Activated naive CD8-positive, alpha-beta T cell treated with anti-CD3 and anti-CD28 coated beads, Interleukin-2, amount 50 U/mL, for 24 hours (primary cell): ENCODE measurements at regions not wholly inside any gene's neighbourhood (a gene's known extent, or its start where the extent isn't known, plus 50 kb on each side); places are given as distances from the start of the nearest gene placed in this dataset.

Experiments used
- ATAC-seq: fragments of 150-1000 bp; cut with Tn5 transposase; one replicate; pipeline ENCODE4 v1.10.0; 2021
- DNase-seq: peaks from one replicate; pipeline ENCODE4 v3.0.0; 2021
- H3K27ac Mint-ChIP-seq: one replicate; pipeline ENCODE4 v1.8.0; 2021; ENCODE audit warnings: mild to moderate bottlenecking, mixed read lengths
- H3K27me3 Mint-ChIP-seq: one replicate; pipeline ENCODE4 v1.8.0; 2021; ENCODE audit warnings: mixed read lengths
- H3K36me3 Mint-ChIP-seq: one replicate; pipeline ENCODE4 v1.8.0; 2021; ENCODE audit warnings: low read depth, mixed read lengths
- H3K4me1 Mint-ChIP-seq: one replicate; pipeline ENCODE4 v1.8.0; 2021; ENCODE audit warnings: mixed read lengths
- H3K4me3 Mint-ChIP-seq: one replicate; pipeline ENCODE4 v1.8.0; 2021; ENCODE audit warnings: mild to moderate bottlenecking, moderate library complexity, mixed read lengths
- H3K9me3 Mint-ChIP-seq: one replicate; pipeline ENCODE4 v1.8.0; 2021; ENCODE audit warnings: mixed read lengths

GRCh38 chr6:88490908-88491264, 324.7 kb upstream of the CNR1 start:
- H3K4me3 Mint-ChIP-seq = no peak overlapping the region
- peaks cover 5% of the 10 kb centered on the region for H3K27me3 Mint-ChIP-seq
- no peaks in the 10 kb centered on the region for H3K9me3 Mint-ChIP-seq
- DNase-seq = no peak
- H3K36me3 Mint-ChIP-seq = no peaks in the 10 kb centered on the region
- ATAC-seq = no peak
- H3K27ac Mint-ChIP-seq = no peak overlapping the region
- peaks cover 3% of the 10 kb centered on the region for H3K4me1 Mint-ChIP-seq

- no peaks in the 10 kb centered on the region for H3K9me3 Mint-ChIP-seq
- H3K4me1 Mint-ChIP-seq = peaks cover 3% of the 10 kb centered on the region
- DNase-seq (no peak), ATAC-seq (no peak)
- H3K27me3 Mint-ChIP-seq = peaks cover 5% of the 10 kb centered on the region
- H3K27ac Mint-ChIP-seq = no peak overlapping the region
- H3K36me3 Mint-ChIP-seq = no peaks in the 10 kb centered on the region
- no peak overlapping the region for H3K4me3 Mint-ChIP-seq
Observed at GRCh38 chr6:88490195-88490907, 324.2 kb upstream of the CNR1 start.

GRCh38 chr6:88483424-88483823, 317.3 kb upstream of the CNR1 start:
- no peak for ATAC-seq
- H3K27ac Mint-ChIP-seq = no peak overlapping the region
- no peak for DNase-seq
- no peak overlapping the region for H3K4me3 Mint-ChIP-seq
- H3K9me3 Mint-ChIP-seq = peaks cover 10% of the 10 kb centered on the region
- no peaks in the 10 kb centered on the region for H3K27me3 Mint-ChIP-seq
- no peaks in the 10 kb centered on the region for H3K4me1 Mint-ChIP-seq
- H3K36me3 Mint-ChIP-seq = no peaks in the 10 kb centered on the region

- no peak overlapping the region for H3K4me3 Mint-ChIP-seq
- no peak for ATAC-seq
- H3K4me1 Mint-ChIP-seq = no peaks in the 10 kb centered on the region
- H3K36me3 Mint-ChIP-seq = no peaks in the 10 kb centered on the region
- peaks cover 10% of the 10 kb centered on the region for H3K9me3 Mint-ChIP-seq
- DNase-seq = no peak
- H3K27me3 Mint-ChIP-seq = no peaks in the 10 kb centered on the region
- no peak overlapping the region for H3K27ac Mint-ChIP-seq
Observed at GRCh38 chr6:88482465-88482864, 316.3 kb upstream of the CNR1 start.

GRCh38 chr6:88481519-88481918, 315.4 kb upstream of the CNR1 start:
- H3K4me1 Mint-ChIP-seq = no peaks in the 10 kb centered on the region
- no peak for DNase-seq
- peaks cover 10% of the 10 kb centered on the region for H3K9me3 Mint-ChIP-seq
- no peak overlapping the region for H3K27ac Mint-ChIP-seq
- H3K4me3 Mint-ChIP-seq = no peak overlapping the region
- H3K36me3 Mint-ChIP-seq = no peaks in the 10 kb centered on the region
- ATAC-seq = no peak
- H3K27me3 Mint-ChIP-seq = no peaks in the 10 kb centered on the region

- Mint-ChIP-seq H3K27ac (no peak overlapping the region), H3K4me3 (no peak overlapping the region), H3K4me1 (no peaks in the 10 kb centered on the region), H3K27me3 (peaks cover under 1% of the 10 kb centered on the region), H3K36me3 (no peaks in the 10 kb centered on the region), H3K9me3 (peaks cover 10% of the 10 kb centered on the region)
- no peak for ATAC-seq
- DNase-seq = no peak
Observed at GRCh38 chr6:88480816-88481215, 314.7 kb upstream of the CNR1 start.

GRCh38 chr6:88477413-88477812, 311.3 kb upstream of the CNR1 start:
- H3K4me1 Mint-ChIP-seq = no peaks in the 10 kb centered on the region
- DNase-seq (no peak), ATAC-seq (no peak)
- H3K9me3 Mint-ChIP-seq = peaks cover 3% of the 10 kb centered on the region
- H3K27me3 Mint-ChIP-seq = peaks cover 9% of the 10 kb centered on the region
- H3K4me3 Mint-ChIP-seq = no peak overlapping the region
- H3K36me3 Mint-ChIP-seq = no peaks in the 10 kb centered on the region
- H3K27ac Mint-ChIP-seq = no peak overlapping the region

GRCh38 chr6:88476388-88476787, 310.2 kb upstream of the CNR1 start:
- no peaks in the 10 kb centered on the region for H3K4me1 Mint-ChIP-seq

GRCh38 chr6:88474720-88475119, 308.6 kb upstream of the CNR1 start:
- Mint-ChIP-seq H3K4me1 (no peaks in the 10 kb centered on the region), H3K9me3 (no peaks in the 10 kb centered on the region), H3K27ac (no peak overlapping the region), H3K4me3 (no peak overlapping the region), H3K36me3 (no peaks in the 10 kb centered on the region), H3K27me3 (peaks cover 9% of the 10 kb centered on the region)
- no peak for DNase-seq
- ATAC-seq = no peak

More at GRCh38 chr6:88476388-88476787, 310.2 kb upstream of the CNR1 start:
- no peak overlapping the region for H3K4me3 Mint-ChIP-seq
- H3K27ac Mint-ChIP-seq = no peak overlapping the region
- H3K9me3 Mint-ChIP-seq = peaks cover 3% of the 10 kb centered on the region
- peaks cover 9% of the 10 kb centered on the region for H3K27me3 Mint-ChIP-seq
- DNase-seq (no peak), ATAC-seq (no peak)
- H3K36me3 Mint-ChIP-seq = no peaks in the 10 kb centered on the region

- H3K9me3 Mint-ChIP-seq = no peaks in the 10 kb centered on the region
- DNase-seq (no peak), ATAC-seq (no peak)
- H3K27me3 Mint-ChIP-seq = peaks cover 9% of the 10 kb centered on the region
- H3K4me3 Mint-ChIP-seq = no peak overlapping the region
- no peaks in the 10 kb centered on the region for H3K4me1 Mint-ChIP-seq
- no peak overlapping the region for H3K27ac Mint-ChIP-seq
- no peaks in the 10 kb centered on the region for H3K36me3 Mint-ChIP-seq
Observed at GRCh38 chr6:88473589-88473988, 307.4 kb upstream of the CNR1 start.

- no peak overlapping the region for H3K4me3 Mint-ChIP-seq
- DNase-seq (no peak), ATAC-seq (no peak)
- no peaks in the 10 kb centered on the region for H3K9me3 Mint-ChIP-seq
- H3K36me3 Mint-ChIP-seq = no peaks in the 10 kb centered on the region
- no peak overlapping the region for H3K27ac Mint-ChIP-seq
- H3K27me3 Mint-ChIP-seq = peaks cover 9% of the 10 kb centered on the region
- no peaks in the 10 kb centered on the region for H3K4me1 Mint-ChIP-seq
Observed at GRCh38 chr6:88472851-88473525, 306.8 kb upstream of the CNR1 start.

GRCh38 chr6:88459643-88460042, 293.5 kb upstream of the CNR1 start:
- no peak overlapping the region for H3K4me3 Mint-ChIP-seq
- H3K27ac Mint-ChIP-seq = no peak overlapping the region
- no peaks in the 10 kb centered on the region for H3K4me1 Mint-ChIP-seq
- H3K36me3 Mint-ChIP-seq = no peaks in the 10 kb centered on the region
- ATAC-seq = no peak
- H3K27me3 Mint-ChIP-seq = peaks cover 6% of the 10 kb centered on the region
- DNase-seq = no peak
- no peaks in the 10 kb centered on the region for H3K9me3 Mint-ChIP-seq

- DNase-seq (no peak), ATAC-seq (no peak)
- Mint-ChIP-seq H3K27me3 (peaks cover 6% of the 10 kb centered on the region), H3K4me3 (no peak overlapping the region), H3K9me3 (no peaks in the 10 kb centered on the region), H3K4me1 (no peaks in the 10 kb centered on the region), H3K36me3 (no peaks in the 10 kb centered on the region), H3K27ac (no peak overlapping the region)
Observed at GRCh38 chr6:88459189-88459588, 293.0 kb upstream of the CNR1 start.

GRCh38 chr6:88458662-88459061, 292.5 kb upstream of the CNR1 start:
- no peak for DNase-seq
- no peak overlapping the region for H3K27ac Mint-ChIP-seq
- no peaks in the 10 kb centered on the region for H3K4me1 Mint-ChIP-seq
- no peak for ATAC-seq
- no peaks in the 10 kb centered on the region for H3K9me3 Mint-ChIP-seq
- no peaks in the 10 kb centered on the region for H3K36me3 Mint-ChIP-seq
- no peak overlapping the region for H3K4me3 Mint-ChIP-seq
- peaks cover 6% of the 10 kb centered on the region for H3K27me3 Mint-ChIP-seq

GRCh38 chr6:88456221-88456859, 290.2 kb upstream of the CNR1 start:
- Mint-ChIP-seq H3K9me3 (no peaks in the 10 kb centered on the region), H3K4me1 (no peaks in the 10 kb centered on the region), H3K27ac (no peak overlapping the region), H3K36me3 (no peaks in the 10 kb centered on the region), H3K4me3 (no peak overlapping the region), H3K27me3 (peaks cover 4% of the 10 kb centered on the region)
- ATAC-seq (no peak), DNase-seq (no peak)
